CD14-positive monocyte (primary cell): ENCODE measurements at regions not wholly inside any gene's neighbourhood (a gene's known extent, or its start where the extent isn't known, plus 50 kb on each side); places are given as distances from the start of the nearest gene placed in this dataset.

Source experiments
- DNase-seq, 3 donors: peaks; one replicate each; pipeline ENCODE4 v3.0.0-alpha.2; 2011 to 2022
- H2AFZ ChIP-seq: 2 replicates; pipeline ENCODE4 v1.6.0; 2012; ENCODE audit warnings: mild to moderate bottlenecking, low read depth, low read length, inconsistent platforms; ENCODE audit not compliant: insufficient read depth, poor library complexity, severe bottlenecking
- H3K27ac ChIP-seq, 2 donors: 1 replicate in 1 of 2; 2 replicates in 1 of 2; pipeline ENCODE4 v1.5.1; 2012 to 2013; ENCODE audit warnings: low read length in 2 of 2, control low read depth in 1 of 2, inconsistent platforms in 1 of 2, low read depth in 1 of 2, mild to moderate bottlenecking in 1 of 2
- H3K27me3 ChIP-seq, 2 donors: one replicate each; pipeline versions ENCODE4 v1.6.0 to v1.6.1; 2011 to 2013; ENCODE audit warnings: low read length in 2 of 2; ENCODE audit not compliant: control insufficient read depth in 2 of 2, insufficient read depth in 2 of 2
- H3K36me3 ChIP-seq, 2 donors: replicated peaks in 1 of 2; 1 replicate in 1 of 2; 2 replicates in 1 of 2; pipeline versions ENCODE4 v1.5.1 to v1.6.1; 2012 to 2013; ENCODE audit warnings: low read length in 2 of 2, control low read depth in 1 of 2, inconsistent platforms in 1 of 2, mild to moderate bottlenecking in 1 of 2; ENCODE audit not compliant: insufficient read depth in 2 of 2, control insufficient read depth in 1 of 2
- H3K4me1 ChIP-seq, 2 donors: 1 replicate in 1 of 2; 2 replicates in 1 of 2; pipeline versions ENCODE4 v1.5.1 to v1.6.1; 2012 to 2013; ENCODE audit warnings: low read length in 2 of 2, control low read depth in 1 of 2, inconsistent platforms in 1 of 2, mild to moderate bottlenecking in 1 of 2, moderate library complexity in 1 of 2; ENCODE audit not compliant: insufficient read depth in 2 of 2, control insufficient read depth in 1 of 2
- H3K4me2 ChIP-seq: replicated peaks from 2 replicates; pipeline ENCODE3; 2012; ENCODE audit warnings: low read length, moderate library complexity, mild to moderate bottlenecking; ENCODE audit not compliant: poor library complexity, severe bottlenecking; ENCODE audit errors: extremely low read depth
- H3K4me3 ChIP-seq, 3 experiments: fragments of 200-600 bp in 1 of 3; sonication (generic) in 1 of 3; replicated peaks in 1 of 3; 1 replicate in 2 of 3; 2 replicates in 1 of 3; pipeline ENCODE4 v1.5.1; 2011 to 2013; ENCODE audit warnings: low read length in 3 of 3, mild to moderate bottlenecking in 3 of 3, control low read depth in 2 of 3, low read depth in 2 of 3, inconsistent platforms in 1 of 3, moderate library complexity in 1 of 3
- H3K79me2 ChIP-seq: 2 replicates; pipeline ENCODE4 v1.6.0; 2012; ENCODE audit warnings: mild to moderate bottlenecking, control low read depth, inconsistent platforms, low read length, moderate library complexity; ENCODE audit not compliant: insufficient read depth
- H3K9ac ChIP-seq: 2 replicates; pipeline ENCODE4 v1.6.0; 2017; ENCODE audit warnings: low read length, mild to moderate bottlenecking; ENCODE audit not compliant: insufficient read depth, poor library complexity, severe bottlenecking
- H3K9me3 ChIP-seq, 2 donors: replicated peaks in 1 of 2; 1 replicate in 1 of 2; 2 replicates in 1 of 2; pipeline versions ENCODE4 v1.5.1 to v1.6.1; 2012 to 2013; ENCODE audit warnings: low read length in 2 of 2, control low read depth in 1 of 2; ENCODE audit not compliant: control insufficient read depth in 1 of 2, insufficient read depth in 1 of 2
- H4K20me1 ChIP-seq: 2 replicates; pipeline ENCODE4 v1.6.0; 2012; ENCODE audit warnings: mild to moderate bottlenecking, low read length, control low read depth, moderate library complexity; ENCODE audit not compliant: insufficient read depth
- H3K27ac Mint-ChIP-seq, 7 donors: one replicate each; pipeline ENCODE4 v1.8.0; 2020; ENCODE audit warnings: mild to moderate bottlenecking in 7 of 7, mixed read lengths in 7 of 7, moderate library complexity in 6 of 7, inconsistent platforms in 2 of 7
- H3K27me3 Mint-ChIP-seq, 3 donors: one replicate each; pipeline ENCODE4 v1.8.0; 2021 to 2022; ENCODE audit warnings: low read depth in 3 of 3, mild to moderate bottlenecking in 3 of 3, mixed read lengths in 3 of 3, moderate library complexity in 3 of 3, inconsistent platforms in 1 of 3
- H3K36me3 Mint-ChIP-seq, 2 donors: one replicate each; pipeline ENCODE4 v1.8.0; 2020; ENCODE audit warnings: mixed read lengths in 2 of 2, inconsistent platforms in 1 of 2, mild to moderate bottlenecking in 1 of 2
- H3K4me1 Mint-ChIP-seq: one replicate; pipeline ENCODE4 v1.8.0; 2020; ENCODE audit warnings: mild to moderate bottlenecking, mixed read lengths
- H3K4me3 Mint-ChIP-seq, 2 donors: one replicate each; pipeline ENCODE4 v1.8.0; 2020; ENCODE audit warnings: mild to moderate bottlenecking in 2 of 2, mixed read lengths in 2 of 2, moderate library complexity in 1 of 2
- H3K9me3 Mint-ChIP-seq, 7 donors: one replicate each; pipeline ENCODE4 v1.8.0; 2020 to 2022; ENCODE audit warnings: mixed read lengths in 7 of 7, mild to moderate bottlenecking in 6 of 7, moderate library complexity in 6 of 7, inconsistent platforms in 2 of 7
- CTCF ChIP-seq: fragments of 200-600 bp; IDR thresholded peaks from one replicate; pipeline ENCODE4 v1.8.0; 2022; ENCODE audit warnings: antibody characterized with exemption, mild to moderate bottlenecking
- WGBS: methylation state at CpG from one replicate; pipeline ENCODE4 v1.1.5; 2013; ENCODE audit warnings: missing lambda C conversion rate; ENCODE audit not compliant: insufficient coverage; 5-methylcytosine and 5-hydroxymethylcytosine counted together
- intact Hi-C, 2 donors: fragments of 100-400 bp; cut with micrococcal nuclease; formaldehyde crosslinking; loops; one replicate each; pipeline versions ENCODE4 v1.15.0 to v1.15.1; 2023

GRCh38 chr10:130781623-130782022 lies 529.9 kb downstream of the TCERG1L start:
- no peaks in the 10 kb centered on the region for H3K27me3 ChIP-seq
- Mint-ChIP-seq H3K4me3 (no peak overlapping the region), H3K4me1 (no peaks in the 10 kb centered on the region), H3K36me3 (no peaks in the 10 kb centered on the region), H3K27ac (no peak overlapping the region), H3K27me3 (peaks cover 0 to 5% (median 5%) of the 10 kb centered on the region in 3 donors), H3K9me3 (peaks cover 0 to 2% (median 0%) of the 10 kb centered on the region in 7 donors)
- no peaks in the 10 kb centered on the region for H3K36me3 ChIP-seq
- intact Hi-C loops, result no loop called here
- no peaks in the 10 kb centered on the region for H3K9me3 ChIP-seq
- H3K4me2 ChIP-seq, result no peak overlapping the region
- no peak overlapping the region for H3K4me3 ChIP-seq
- no peak for TF ChIP-seq CTCF
- no peaks in the 10 kb centered on the region for H4K20me1 ChIP-seq
- no peak for DNase-seq
- no peaks in the 10 kb centered on the region for H3K4me1 ChIP-seq
- H2AFZ ChIP-seq, result no peak overlapping the region
- no peak overlapping the region for H3K9ac ChIP-seq
- H3K79me2 ChIP-seq, result no peaks in the 10 kb centered on the region
- H3K27ac ChIP-seq, result no peak overlapping the region
- 89% methylated on average over 5 of the region's 7 CpGs for WGBS

GRCh38 chr10:130782467-130782866 lies 529.1 kb downstream of the TCERG1L start:
- no peak for DNase-seq
- Histone ChIP-seq H3K4me2 (no peak overlapping the region), H2AFZ (no peak overlapping the region), H3K36me3 (no peaks in the 10 kb centered on the region), H3K27me3 (no peaks in the 10 kb centered on the region), H3K79me2 (no peaks in the 10 kb centered on the region), H3K27ac (no peak overlapping the region), H4K20me1 (no peaks in the 10 kb centered on the region), H3K9ac (no peak overlapping the region), H3K9me3 (no peaks in the 10 kb centered on the region), H3K4me1 (no peaks in the 10 kb centered on the region), H3K4me3 (no peak overlapping the region)
- Mint-ChIP-seq H3K36me3 (no peaks in the 10 kb centered on the region), H3K4me1 (no peaks in the 10 kb centered on the region), H3K4me3 (no peak overlapping the region), H3K27me3 (peaks cover 0 to 5% (median 5%) of the 10 kb centered on the region in 3 donors), H3K9me3 (peaks cover 0 to 2% (median 0%) of the 10 kb centered on the region in 7 donors), H3K27ac (no peak overlapping the region)
- intact Hi-C loops, result no loop called here
- 73% methylated on average over 11 of the region's 11 CpGs for WGBS
- no peak for TF ChIP-seq CTCF
